NOMO-1 (cell line): ENCODE measurements at regions not wholly inside any gene's neighbourhood (a gene's known extent, or its start where the extent isn't known, plus 50 kb on each side); places are given as distances from the start of the nearest gene placed in this dataset.
"Not testable (repeated sequence)": the region's sequence is repeated elsewhere in the genome, so short reads cannot be mapped to it uniquely, and the experiment has no call there.

ENCODE experiments used
- DNase-seq, 2 experiments: peaks; one replicate each; lab custom pipeline; 2025; ENCODE audit not compliant: unreplicated experiment in 2 of 2; lab: John Stamatoyannopoulos, UW

- no peak for DNase-seq
These were observed 81.8 kb upstream of the GJB6 start for GRCh38 chr13:20313896-20314295.

GRCh38 chr13:20312292-20312691 is 80.2 kb upstream of the GJB6 start:
- DNase-seq = no peak

- DNase-seq = peak; percentile 33 to 92
These were observed 79.5 kb upstream of the GJB6 start for GRCh38 chr13:20311596-20311995.

DNA sequence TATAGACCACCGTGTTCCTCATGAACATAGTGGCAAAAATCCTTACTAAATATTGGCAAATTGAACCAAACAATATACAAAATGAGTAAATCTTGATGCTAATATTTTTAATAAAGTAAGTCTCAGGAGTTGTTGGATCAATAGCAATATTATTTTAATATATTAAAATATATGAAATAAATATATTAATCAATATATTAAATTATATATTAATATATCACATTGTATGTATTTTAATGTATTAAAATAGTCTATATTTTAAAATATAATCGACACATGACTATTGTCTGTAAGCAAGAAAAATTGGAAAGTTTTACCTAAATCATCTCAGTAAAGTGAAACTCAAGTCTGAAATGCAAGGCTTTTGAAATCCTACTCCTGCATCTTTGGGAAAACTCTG is 78.9 kb upstream of the GJB6 start:
- DNase-seq = no peak

- no peak for DNase-seq
These were observed 73.9 kb upstream of the GJB6 start for GRCh38 chr13:20306039-20306438.

DNA sequence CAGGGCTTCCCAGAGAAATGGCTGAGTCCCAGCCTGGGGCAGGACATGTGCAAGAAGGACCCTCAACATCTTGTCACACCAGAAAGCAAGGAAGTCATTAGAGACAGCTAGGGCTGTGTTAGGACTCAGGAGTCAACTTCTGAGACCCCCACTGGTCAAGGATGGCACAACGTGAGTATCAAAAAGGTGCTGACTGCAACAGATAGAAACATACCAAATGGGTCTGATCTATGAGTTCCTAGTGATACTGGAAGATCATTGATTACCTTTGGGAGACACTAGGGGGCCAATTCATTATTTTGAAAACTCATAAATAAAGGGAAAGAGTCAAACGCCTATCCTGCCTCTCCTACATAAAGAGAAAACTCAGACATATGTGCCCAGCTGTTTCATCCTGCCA is 73.5 kb upstream of the GJB6 start:
- no peak for DNase-seq

GRCh38 chr13:20304061-20304460 is 71.9 kb upstream of the GJB6 start:
- not testable (repeated sequence) for DNase-seq

DNA sequence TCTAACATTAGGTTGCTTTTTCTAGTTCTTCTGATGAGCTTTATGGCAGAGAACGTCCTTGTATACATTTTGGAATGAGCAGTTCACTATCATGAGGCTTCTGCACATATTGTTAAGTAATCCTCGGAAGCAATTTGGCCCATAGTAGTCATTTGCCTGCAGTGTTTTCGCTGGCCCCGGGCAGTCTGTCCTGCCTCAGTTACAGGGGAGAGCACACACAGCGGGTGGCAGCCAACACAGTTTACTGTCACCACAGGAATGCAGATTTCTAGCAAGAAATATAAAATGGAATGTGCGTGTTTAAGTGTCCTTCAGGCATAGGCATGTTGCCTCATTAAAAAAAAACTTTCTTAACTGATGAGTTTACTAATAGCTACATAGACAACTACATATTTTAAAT is 71.5 kb upstream of the GJB6 start:
- no peak for DNase-seq

DNA sequence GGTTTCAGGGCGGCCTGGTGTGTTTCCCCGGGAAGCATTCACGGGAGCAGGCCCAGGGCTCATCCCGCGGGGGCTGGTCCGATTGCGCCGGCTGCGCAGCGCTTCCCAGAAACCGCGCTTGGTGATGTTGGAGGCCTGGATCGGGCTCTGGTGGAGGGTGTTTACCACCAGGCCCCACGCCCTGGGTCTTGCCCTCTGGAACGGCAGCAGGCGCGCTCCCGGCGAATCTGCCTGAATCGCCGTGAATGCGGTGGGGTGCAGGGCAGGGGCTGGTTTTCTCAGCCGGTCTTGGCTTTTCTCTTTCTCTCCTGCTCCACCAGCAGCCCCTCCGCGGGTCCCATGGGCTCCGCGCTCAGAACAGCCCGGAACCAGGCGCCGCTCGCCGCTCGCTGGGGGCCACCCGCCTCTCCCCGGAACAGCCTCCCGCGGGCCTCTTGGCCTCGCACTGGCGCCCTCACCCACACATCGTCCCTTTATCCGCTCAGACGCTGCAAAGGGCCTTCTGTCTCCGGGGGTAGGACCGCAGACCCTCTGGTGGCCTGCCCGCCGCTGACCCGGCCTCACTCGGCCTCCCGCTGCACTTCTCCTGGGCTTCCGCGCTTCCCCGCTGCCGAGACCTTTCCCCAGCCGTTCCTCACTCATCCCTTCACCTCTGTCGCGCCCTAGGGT is 69.4 kb upstream of the GJB6 start:
- DNase-seq = no peak

- no peak for DNase-seq
These were observed 68.9 kb upstream of the GJB6 start for GRCh38 chr13:20301015-20301402.

DNA sequence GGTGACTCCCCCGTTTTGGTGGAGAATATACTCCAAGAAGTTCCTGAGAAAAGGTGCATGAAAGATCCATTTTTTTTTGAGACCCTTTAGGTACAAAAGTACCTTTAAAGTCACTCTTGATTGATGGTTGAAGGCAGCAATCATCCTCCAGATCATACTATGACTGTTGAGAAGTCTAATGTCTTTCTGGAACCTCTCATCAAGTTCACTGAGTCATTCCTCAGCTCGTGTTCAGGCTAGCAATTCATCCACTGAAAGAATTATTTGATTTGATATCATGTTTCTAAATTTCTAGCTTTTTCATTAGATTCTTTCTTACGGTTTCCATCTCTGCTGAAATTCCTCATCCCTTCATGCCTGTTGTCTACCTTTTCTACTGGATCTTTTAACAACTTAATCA is 65.1 kb upstream of the GJB6 start:
- DNase-seq = no peak

DNA sequence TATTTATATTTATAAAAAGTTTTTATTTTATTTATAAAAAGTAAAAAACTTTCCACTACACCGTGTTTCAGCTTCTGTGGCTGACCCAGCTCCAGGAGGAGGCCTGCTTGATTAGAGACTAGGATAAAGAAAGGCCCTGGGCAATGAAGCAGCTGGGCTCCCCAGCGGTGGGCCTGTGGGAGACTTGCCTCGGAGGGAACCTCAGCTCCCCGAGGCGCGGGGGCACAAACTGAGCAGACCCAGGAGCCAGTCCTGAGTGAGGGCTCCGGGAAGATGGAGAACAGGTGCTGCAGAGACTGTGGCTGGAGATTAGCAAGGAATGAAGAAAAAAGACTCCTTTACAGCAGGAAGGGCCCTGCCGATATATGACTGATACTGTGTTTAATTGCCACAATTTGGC is 63.8 kb upstream of the GJB6 start:
- DNase-seq = no peak

DNA sequence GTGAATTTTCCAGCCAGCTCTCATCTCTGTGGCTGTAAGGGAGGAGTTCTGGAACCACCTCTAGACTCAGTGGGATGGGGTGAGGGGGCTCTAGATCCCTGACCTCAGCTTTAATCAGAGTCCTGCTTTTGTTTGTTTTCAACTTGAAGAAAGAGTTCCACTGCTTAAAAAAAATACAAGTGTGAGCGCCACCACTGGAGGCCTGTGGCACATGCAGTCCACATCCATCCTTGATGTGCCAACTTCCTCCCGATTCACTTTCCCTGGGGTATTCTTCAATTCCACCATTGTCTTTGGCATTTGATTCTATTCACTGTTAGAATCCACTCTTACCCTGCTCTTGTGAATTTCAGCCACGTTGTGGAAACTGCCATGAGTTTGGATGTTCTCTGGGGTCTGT is 62.4 kb upstream of the GJB6 start:
- no peak for DNase-seq

DNA sequence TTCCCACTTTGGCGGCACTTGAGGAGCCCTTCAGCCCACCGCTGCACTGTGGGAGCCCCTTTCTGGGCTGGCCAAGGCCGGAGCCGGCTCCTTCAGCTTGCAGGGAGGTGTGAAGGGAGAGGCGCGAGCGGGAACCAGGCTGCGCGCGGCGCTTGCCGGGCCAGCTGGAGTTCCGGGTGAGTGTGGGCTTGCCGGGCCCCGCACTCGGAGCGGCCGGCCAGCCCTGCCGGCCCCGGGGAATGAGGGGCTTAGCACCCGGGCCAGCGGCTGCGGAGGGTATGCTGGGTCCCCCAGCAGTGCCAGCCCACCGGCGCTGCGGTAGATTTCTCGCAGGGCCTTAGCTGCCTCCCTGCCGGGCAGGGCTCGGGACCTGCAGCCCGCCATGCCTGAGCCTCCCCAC is 60.2 kb upstream of the GJB6 start:
- DNase-seq = not testable (repeated sequence)

- no peak for DNase-seq
These were observed 59.6 kb upstream of the GJB6 start for GRCh38 chr13:20291675-20292074.

- no peak for DNase-seq
These were observed 58.9 kb upstream of the GJB6 start for GRCh38 chr13:20291037-20291436.

DNA sequence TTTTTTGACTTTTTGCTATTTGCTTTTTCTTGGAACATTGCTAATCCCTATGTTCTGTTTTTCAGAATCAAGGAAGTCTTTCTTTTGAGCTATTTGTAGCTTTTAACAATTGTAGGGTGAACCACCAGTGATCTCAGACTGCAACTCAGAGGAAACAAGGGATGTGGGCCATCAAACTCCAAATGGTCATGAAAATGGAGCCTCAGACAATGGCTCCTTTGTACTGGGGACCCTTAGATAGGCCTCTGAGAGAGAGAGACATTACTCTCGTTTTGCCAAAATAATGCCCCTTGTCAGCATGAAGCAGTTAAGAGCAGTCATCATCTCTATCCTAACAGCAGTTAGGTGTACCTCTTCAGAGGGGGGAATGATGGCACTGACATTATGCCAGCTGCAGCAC is 56.4 kb upstream of the GJB6 start:
- no peak for DNase-seq

DNA sequence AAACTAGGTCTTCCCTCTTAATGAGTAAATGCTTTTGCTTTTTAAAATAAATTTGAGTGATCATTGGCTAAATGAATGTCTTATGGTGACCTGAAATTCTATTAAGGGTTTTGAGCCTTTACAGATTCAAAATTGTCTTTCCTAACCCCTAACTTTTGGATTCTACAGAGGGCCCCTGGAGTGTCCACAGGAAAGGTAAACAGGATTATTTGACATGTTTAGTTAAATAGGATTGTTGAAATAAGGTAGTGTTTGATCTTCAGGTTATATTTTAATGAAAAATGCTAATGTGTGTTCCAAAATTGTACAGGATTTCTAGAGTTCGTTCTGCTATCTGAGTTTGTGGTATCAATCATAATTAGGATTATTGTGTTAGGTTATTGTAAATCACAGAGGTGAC is 55.9 kb upstream of the GJB6 start:
- DNase-seq = no peak

GRCh38 chr13:20285530-20285929 is 53.4 kb upstream of the GJB6 start:
- DNase-seq = no peak
